ENCODE measurements at regions not wholly inside any gene's neighbourhood (a gene's known extent, or its start where the extent isn't known, plus 50 kb on each side); places are given as distances from the start of the nearest gene placed in this dataset.

- TF ChIP-seq POLR2A (IDR thresholded peaks at IDR 0.05; ENCODE audit: low read depth, low read length) (no peak), POLR2AphosphoS5 (IDR thresholded peaks at IDR 0.05; ENCODE audit: low read depth, low read length) (no peak), TAF1 (IDR thresholded peaks at IDR 0.05; ENCODE audit: low read depth, low read length) (no peak)
Measured at GRCh38 chr2:139007130-139007529, 226.9 kb upstream of the NXPH2 start.

Measured in GM12891 (cell line).